Mesothelial cell of epicardium (in vitro differentiated cells): ENCODE measurements at regions not wholly inside any gene's neighbourhood (a gene's known extent, or its start where the extent isn't known, plus 50 kb on each side); places are given as distances from the start of the nearest gene placed in this dataset.

Experiments used
- DNase-seq, 2 experiments: peaks; one replicate each; pipeline ENCODE4 v3.0.0; 2021; ENCODE audit warnings: low spot score in 2 of 2; ENCODE audit not compliant: unreplicated experiment in 2 of 2
- H3K27ac Mint-ChIP-seq: 2 replicates; pipeline ENCODE4 v1.8.0; 2021; ENCODE audit warnings: mixed read lengths
- H3K27me3 Mint-ChIP-seq: 2 replicates; pipeline ENCODE4 v1.8.0; 2021; ENCODE audit warnings: low read depth, mixed read lengths
- H3K36me3 Mint-ChIP-seq: 2 replicates; pipeline ENCODE4 v1.8.0; 2021; ENCODE audit warnings: mixed read lengths
- H3K4me1 Mint-ChIP-seq: 2 replicates; pipeline ENCODE4 v1.8.0; 2021; ENCODE audit warnings: mixed read lengths
- H3K4me3 Mint-ChIP-seq: 2 replicates; pipeline ENCODE4 v1.8.0; 2021; ENCODE audit warnings: mild to moderate bottlenecking, moderate library complexity, mixed read lengths
- H3K9me3 Mint-ChIP-seq: 2 replicates; pipeline ENCODE4 v1.8.0; 2021; ENCODE audit warnings: mixed read lengths
- CTCF ChIP-seq: fragments of 200-600 bp; sonication (generic); IDR thresholded peaks from one replicate; pipeline ENCODE4 v1.5.0; 2021; ENCODE audit warnings: antibody characterized with exemption; ENCODE audit not compliant: unreplicated experiment

- Mint-ChIP-seq H3K4me1 (peaks cover 23% of the 10 kb centered on the region), H3K9me3 (peaks cover 17% of the 10 kb centered on the region), H3K36me3 (no peaks in the 10 kb centered on the region), H3K4me3 (no peak overlapping the region), H3K27me3 (peaks cover 2% of the 10 kb centered on the region), H3K27ac (no peak overlapping the region)
- peak in 1 of 2 experiments; percentile 9 for DNase-seq
- no peak for TF ChIP-seq CTCF
These were observed 554.9 kb downstream of the TCERG1L start for GRCh38 chr10:130756651-130757050.

- peaks cover 17% of the 10 kb centered on the region for H3K9me3 Mint-ChIP-seq
- no peak overlapping the region for H3K27ac Mint-ChIP-seq
- no peak for TF ChIP-seq CTCF
- peak in 1 of 2 experiments; percentile 10 for DNase-seq
- H3K27me3 Mint-ChIP-seq = peaks cover 2% of the 10 kb centered on the region
- no peak overlapping the region for H3K4me3 Mint-ChIP-seq
- H3K4me1 Mint-ChIP-seq = peaks cover 17% of the 10 kb centered on the region
- no peaks in the 10 kb centered on the region for H3K36me3 Mint-ChIP-seq
These were observed 554.2 kb downstream of the TCERG1L start for GRCh38 chr10:130757271-130757670.

- Mint-ChIP-seq H3K4me3 (no peak overlapping the region), H3K27me3 (peaks cover 2% of the 10 kb centered on the region), H3K9me3 (peaks cover 17% of the 10 kb centered on the region), H3K36me3 (no peaks in the 10 kb centered on the region), H3K27ac (no peak overlapping the region), H3K4me1 (peaks cover 14% of the 10 kb centered on the region)
- no peak for TF ChIP-seq CTCF
- DNase-seq = peak in 1 of 2 experiments; percentile 17
These were observed 553.6 kb downstream of the TCERG1L start for GRCh38 chr10:130757821-130758489.

GRCh38 chr10:130758529-130758928 is 553.0 kb downstream of the TCERG1L start:
- DNase-seq = peak in 1 of 2 experiments; percentile 2
- no peak for TF ChIP-seq CTCF
- Mint-ChIP-seq H3K27me3 (peaks cover 2% of the 10 kb centered on the region), H3K36me3 (no peaks in the 10 kb centered on the region), H3K4me1 (peaks cover 14% of the 10 kb centered on the region), H3K4me3 (no peak overlapping the region), H3K9me3 (peaks cover 13% of the 10 kb centered on the region), H3K27ac (no peak overlapping the region)

- Mint-ChIP-seq H3K9me3 (peaks cover 7% of the 10 kb centered on the region), H3K27me3 (peaks cover 2% of the 10 kb centered on the region), H3K27ac (no peak overlapping the region), H3K36me3 (no peaks in the 10 kb centered on the region), H3K4me1 (peaks cover 13% of the 10 kb centered on the region), H3K4me3 (no peak overlapping the region)
- no peak for TF ChIP-seq CTCF
- peak in 1 of 2 experiments; percentile 12 for DNase-seq
These were observed 550.4 kb downstream of the TCERG1L start for GRCh38 chr10:130761032-130761575.
